Ishikawa (cell line): ENCODE measurements at regions not wholly inside any gene's neighbourhood (a gene's known extent, or its start where the extent isn't known, plus 50 kb on each side); places are given as distances from the start of the nearest gene placed in this dataset.

Experiments used
- CEBPB ChIP-seq: IDR thresholded peaks from 2 replicates; pipeline ENCODE4 v1.6.1; 2012
- CREB1 ChIP-seq: IDR thresholded peaks from 2 replicates; pipeline ENCODE4 v1.6.1; 2012; ENCODE audit warnings: low read depth
- EGR1 ChIP-seq: IDR thresholded peaks from 2 replicates; pipeline ENCODE4 v1.6.1; 2012
- EP300 ChIP-seq: IDR thresholded peaks from 2 replicates; pipeline ENCODE4 v1.6.1; 2012; ENCODE audit warnings: borderline replicate concordance
- FOXM1 ChIP-seq: IDR thresholded peaks from 2 replicates; pipeline ENCODE4 v1.6.1; 2012; ENCODE audit warnings: low read depth, borderline replicate concordance
- MAX ChIP-seq: IDR thresholded peaks from 2 replicates; pipeline ENCODE4 v1.6.1; 2012
- NFIC ChIP-seq: IDR thresholded peaks from 2 replicates; pipeline ENCODE4 v1.6.1; 2012
- RAD21 ChIP-seq: IDR thresholded peaks from 2 replicates; pipeline ENCODE4 v1.6.1; 2012; ENCODE audit warnings: low read depth
- REST ChIP-seq: IDR thresholded peaks from 2 replicates; pipeline ENCODE4 v1.6.1; 2012; ENCODE audit warnings: low read depth, mild to moderate bottlenecking
- TAF1 ChIP-seq: IDR thresholded peaks from 2 replicates; pipeline ENCODE4 v1.6.1; 2012; ENCODE audit warnings: low read depth, mild to moderate bottlenecking
- TCF12 ChIP-seq: IDR thresholded peaks from 2 replicates; pipeline ENCODE4 v1.6.1; 2012; ENCODE audit warnings: low read depth
- TEAD4 ChIP-seq: IDR thresholded peaks from 2 replicates; pipeline ENCODE4 v1.6.1; 2012
- USF1 ChIP-seq: IDR thresholded peaks from 2 replicates; pipeline ENCODE4 v1.6.1; 2012
- YY1 ChIP-seq: IDR thresholded peaks from 2 replicates; pipeline ENCODE4 v1.6.1; 2012; ENCODE audit warnings: low read depth
- ZBTB7A ChIP-seq: IDR thresholded peaks from 2 replicates; pipeline ENCODE4 v1.6.1; 2012; ENCODE audit warnings: low read depth

- no peak for TF ChIP-seq REST
- no peak for TF ChIP-seq FOXM1
These were observed 87.3 kb upstream of the DIO3 start for GRCh38 chr14:101473795-101474562.

GRCh38 chr14:101474563-101475455, 86.5 kb upstream of the DIO3 start:
- TF ChIP-seq EGR1 = no peak
- TF ChIP-seq CEBPB = no peak
- TF ChIP-seq MAX = no peak
- no peak for TF ChIP-seq FOXM1
- TF ChIP-seq NFIC = no peak
- no peak for TF ChIP-seq CREB1
- no peak for TF ChIP-seq USF1
- TF ChIP-seq YY1 = no peak
- no peak for TF ChIP-seq TAF1
- no peak for TF ChIP-seq TEAD4
- no peak for TF ChIP-seq TCF12
- no peak for TF ChIP-seq RAD21
- no peak for TF ChIP-seq REST
- no peak for TF ChIP-seq EP300
- TF ChIP-seq ZBTB7A = no peak

- TF ChIP-seq CEBPB (0 out of 2 replicates have a peak, but pooled peaks have one; percentile 44), FOXM1 (no peak)
These were observed 85.6 kb upstream of the DIO3 start for GRCh38 chr14:101475456-101476257.

- TF ChIP-seq ZBTB7A = no peak
- no peak for TF ChIP-seq TAF1
These were observed 84.9 kb upstream of the DIO3 start for GRCh38 chr14:101476258-101476915.

GRCh38 chr14:101476916-101477553, 84.3 kb upstream of the DIO3 start:
- TF ChIP-seq CEBPB (peak; percentile 57; the same call in 1 of the 2 replicates), TAF1 (no peak), TCF12 (no peak)

- TF ChIP-seq RAD21 = no peak
- no peak for TF ChIP-seq ZBTB7A
- TF ChIP-seq USF1 = no peak
- TF ChIP-seq MAX = no peak
- no peak for TF ChIP-seq FOXM1
- no peak for TF ChIP-seq TAF1
- no peak for TF ChIP-seq CEBPB
- TF ChIP-seq REST = no peak
- no peak for TF ChIP-seq EGR1
- TF ChIP-seq EP300 = no peak
- TF ChIP-seq TCF12 = no peak
- TF ChIP-seq CREB1 = no peak
- no peak for TF ChIP-seq NFIC
- TF ChIP-seq TEAD4 = no peak
- TF ChIP-seq YY1 = no peak
These were observed 83.6 kb upstream of the DIO3 start for GRCh38 chr14:101477648-101478047.
